ENCODE measurements at regions not wholly inside any gene's neighbourhood (a gene's known extent, or its start where the extent isn't known, plus 50 kb on each side); places are given as distances from the start of the nearest gene placed in this dataset.

- DNase-seq (ENCODE audit: low spot score): no peak
- no peak for TF ChIP-seq CTCF (IDR thresholded peaks at IDR 0.05; ENCODE audit: extremely low read depth, missing control alignments)
These were observed 70.2 kb upstream of the PPARA start for GRCh38 chr22:46079861-46080821.

- TF ChIP-seq CTCF (IDR thresholded peaks at IDR 0.05; ENCODE audit: extremely low read depth, missing control alignments): no peak
- DNase-seq (ENCODE audit: low spot score): no peak
These were observed 69.1 kb upstream of the PPARA start for GRCh38 chr22:46081036-46081830.

- DNase-seq (ENCODE audit: low spot score): no peak
- TF ChIP-seq CTCF (IDR thresholded peaks at IDR 0.05; ENCODE audit: extremely low read depth, missing control alignments): no peak
These were observed 68.5 kb upstream of the PPARA start for GRCh38 chr22:46081831-46082210.

GRCh38 chr22:46082633-46083032 is 67.7 kb upstream of the PPARA start:
- no peak for DNase-seq (ENCODE audit: low spot score)
- no peak for TF ChIP-seq CTCF (IDR thresholded peaks at IDR 0.05; ENCODE audit: extremely low read depth, missing control alignments)

- TF ChIP-seq CTCF (IDR thresholded peaks at IDR 0.05; ENCODE audit: extremely low read depth, missing control alignments): no peak
- DNase-seq (ENCODE audit: low spot score): no peak
These were observed 66.7 kb upstream of the PPARA start for GRCh38 chr22:46083383-46084350.

GRCh38 chr22:46084376-46084775 is 66.0 kb upstream of the PPARA start:
- TF ChIP-seq CTCF (IDR thresholded peaks at IDR 0.05; ENCODE audit: extremely low read depth, missing control alignments): no peak
- no peak for DNase-seq (ENCODE audit: low spot score)

All from GM20000 (cell line).